A172 (cell line): ENCODE measurements at regions not wholly inside any gene's neighbourhood (a gene's known extent, or its start where the extent isn't known, plus 50 kb on each side); places are given as distances from the start of the nearest gene placed in this dataset.
A peak's percentile ranks its signal among the peaks of the same experiment; 100 is the strongest.

Source experiments
- DNase-seq: peaks from one replicate; pipeline ENCODE4 v3.0.0-alpha.2; 2015; ENCODE audit warnings: low spot score

DNA sequence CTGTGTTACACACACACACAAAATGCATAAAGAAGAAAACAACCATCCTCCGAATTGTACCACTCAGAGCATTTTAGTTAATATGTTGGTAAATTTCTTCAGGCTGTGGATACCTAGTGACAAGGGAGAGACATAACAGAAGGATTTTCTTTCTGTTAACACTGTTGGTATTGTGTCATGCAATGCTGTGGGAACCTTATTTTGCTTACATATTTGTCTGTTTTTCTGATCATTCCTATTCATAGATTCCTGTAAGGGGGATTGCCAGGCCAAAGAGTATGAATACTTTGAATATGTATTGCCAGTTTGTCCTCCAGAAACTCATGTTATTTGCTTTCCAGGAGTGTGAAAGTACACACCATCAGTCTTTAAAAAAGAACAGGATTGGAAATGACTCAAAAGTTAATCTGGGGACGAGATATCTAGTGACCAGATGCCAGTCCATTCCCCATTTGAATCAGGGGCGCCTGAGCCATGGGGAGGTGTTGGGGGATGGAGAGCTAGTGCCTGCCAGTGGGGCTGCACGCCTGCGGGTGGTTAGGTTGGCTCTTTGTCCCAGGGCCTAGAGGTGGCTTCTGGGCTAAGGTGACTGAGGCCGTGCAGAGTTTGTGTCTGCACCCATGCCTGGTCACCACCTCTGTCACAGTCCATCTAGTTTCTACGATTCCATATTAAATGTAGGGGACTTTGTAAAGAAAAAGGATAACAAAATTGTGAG, 142.0 kb downstream of the PTPN20 start:
- DNase-seq, result no peak

DNA sequence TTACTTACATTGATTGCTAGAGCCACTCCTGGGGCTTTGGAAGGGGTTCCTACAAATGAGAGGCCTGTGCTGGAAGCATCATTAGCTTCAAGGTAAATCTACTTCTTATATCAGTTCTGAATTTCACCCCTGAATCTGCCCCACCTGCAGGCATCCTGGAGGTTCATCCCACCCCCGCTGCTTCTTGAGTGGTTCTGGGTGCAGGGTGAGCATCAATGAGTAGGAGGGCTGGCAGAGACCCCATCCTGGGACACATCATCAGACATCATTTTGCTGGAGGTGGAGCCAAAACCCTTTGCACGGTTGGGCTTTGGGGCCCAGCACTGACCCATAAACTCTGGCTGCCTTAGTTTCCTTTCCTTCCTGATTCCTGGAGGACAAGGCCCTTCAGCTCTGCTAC, 143.7 kb downstream of the PTPN20 start:
- no peak for DNase-seq

DNA sequence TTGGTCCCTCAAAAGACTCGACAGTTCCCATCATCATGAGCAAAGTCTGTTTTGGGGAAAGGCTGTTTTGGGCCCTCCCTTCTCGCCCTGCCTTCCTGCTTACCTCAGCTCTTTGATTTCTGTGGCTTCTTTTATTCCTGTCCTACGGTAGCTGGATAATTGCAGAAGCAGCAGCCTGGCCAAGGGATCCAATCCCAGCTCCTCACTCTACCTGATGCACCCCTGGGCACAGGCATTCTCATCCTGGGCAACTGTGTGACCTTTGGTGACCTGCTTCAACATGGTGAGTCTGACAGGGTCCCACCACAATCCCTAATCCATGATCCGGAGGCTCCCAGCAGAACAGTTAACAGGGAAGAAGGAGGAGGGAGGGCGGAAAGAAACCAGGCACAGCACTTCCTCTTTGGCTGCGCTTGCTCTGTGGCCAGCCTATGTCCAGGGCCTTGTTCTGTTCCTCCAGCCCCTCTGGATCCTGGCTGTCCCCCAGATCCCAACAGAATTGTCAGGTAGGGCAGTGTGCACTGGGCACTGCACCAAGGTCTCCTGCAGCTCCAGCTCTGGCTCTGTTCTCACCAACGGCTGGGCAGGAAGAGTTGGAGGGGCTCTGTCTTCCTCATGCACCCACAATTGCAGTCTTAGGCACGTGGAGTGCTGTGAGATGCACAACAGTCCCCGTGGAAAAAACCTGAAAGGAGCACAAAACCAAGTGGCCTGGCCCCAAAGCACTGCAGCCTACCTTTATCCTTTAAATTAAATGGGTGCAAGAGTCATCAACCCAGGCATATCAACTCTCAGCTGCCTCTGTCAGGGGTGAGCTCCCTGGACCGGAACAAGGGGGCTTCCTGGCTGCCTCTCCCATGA, 144.4 kb downstream of the PTPN20 start:
- no peak for DNase-seq

DNA sequence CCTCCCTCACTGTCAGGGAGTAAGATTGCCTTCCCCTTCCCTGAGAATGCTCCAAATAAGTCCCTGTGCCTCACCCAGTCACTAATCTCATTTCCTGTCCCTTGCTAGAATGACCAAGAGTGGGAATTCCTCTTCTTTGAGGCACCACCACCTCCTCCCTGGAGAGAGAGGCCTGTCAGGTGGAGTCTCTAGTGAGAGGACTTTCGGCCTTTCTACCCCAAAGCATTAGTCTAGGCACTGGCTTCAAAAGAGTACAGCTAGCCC, 145.0 kb downstream of the PTPN20 start:
- no peak for DNase-seq

DNA sequence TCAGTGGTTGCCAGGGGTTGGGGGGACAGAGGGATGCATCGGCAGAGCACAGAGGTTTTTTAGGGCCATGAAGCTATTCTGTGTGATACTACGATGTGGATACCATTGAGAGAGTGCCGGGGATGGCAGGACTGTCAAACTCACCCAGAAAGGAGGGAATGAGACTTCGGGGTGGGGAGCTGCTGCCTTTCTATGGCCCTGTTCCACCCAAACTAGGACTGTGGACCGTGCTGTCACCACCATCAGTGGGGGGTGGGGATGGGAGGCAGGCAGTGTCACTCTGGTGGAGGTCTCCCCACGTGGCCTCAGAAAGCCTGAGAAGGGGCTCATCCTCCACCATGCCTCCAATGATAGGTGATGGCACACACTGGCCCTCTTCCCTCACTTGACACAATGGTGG, 146.2 kb downstream of the PTPN20 start:
- DNase-seq, result no peak

DNA sequence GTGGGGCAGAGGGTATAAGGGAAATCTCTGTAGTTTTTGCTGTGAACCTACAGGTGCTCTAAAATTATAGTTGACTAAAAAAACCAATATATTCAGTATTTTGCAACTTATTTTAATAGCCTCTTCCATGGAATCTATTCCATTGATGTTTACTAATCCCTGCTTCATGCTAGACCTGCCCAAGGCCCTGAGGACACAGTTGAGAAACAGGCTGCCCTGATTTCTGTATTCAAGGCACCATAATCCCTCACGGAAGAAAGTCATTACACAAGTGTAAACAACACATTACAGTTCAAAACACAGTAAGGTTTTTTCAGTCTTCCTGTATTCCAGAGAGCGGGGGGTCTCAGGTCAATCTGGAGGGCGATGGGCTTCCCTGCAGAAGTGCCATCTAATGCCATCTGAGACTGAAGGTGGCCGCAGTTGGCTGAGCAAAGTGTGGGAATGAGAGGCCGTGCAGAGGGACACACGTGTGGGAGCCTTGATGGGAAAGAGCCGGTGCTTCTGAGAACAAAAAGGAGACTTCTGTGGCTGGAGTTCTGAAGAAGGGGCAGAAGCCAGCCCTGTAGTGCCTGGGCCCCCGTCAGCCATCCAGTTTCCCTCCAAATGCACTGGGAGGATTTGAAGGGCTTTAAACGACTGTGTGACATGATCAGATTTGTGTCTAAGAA, 146.9 kb downstream of the PTPN20 start:
- DNase-seq, result no peak

DNA sequence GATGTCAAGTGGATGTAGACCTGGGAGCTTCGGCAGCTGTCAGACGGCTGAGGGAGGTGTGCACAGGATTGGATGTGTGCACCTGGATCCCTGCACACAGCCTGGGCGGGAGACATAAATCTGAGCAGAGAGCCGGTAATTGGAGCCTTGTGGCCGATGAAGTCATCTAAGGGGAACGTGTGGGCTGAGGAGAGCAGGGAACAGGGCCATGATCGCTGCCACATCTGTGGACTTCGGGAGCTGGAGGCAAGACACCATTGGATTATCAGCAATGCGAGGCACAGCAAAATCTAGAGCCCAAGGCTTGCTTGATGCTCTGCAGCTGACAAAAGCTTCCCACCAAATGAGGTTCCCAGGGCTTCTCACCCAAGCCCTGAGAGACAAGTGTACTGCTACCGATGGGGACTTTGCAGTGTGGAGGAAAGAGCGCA, 147.7 kb downstream of the PTPN20 start:
- DNase-seq, result peak; percentile 40

DNA sequence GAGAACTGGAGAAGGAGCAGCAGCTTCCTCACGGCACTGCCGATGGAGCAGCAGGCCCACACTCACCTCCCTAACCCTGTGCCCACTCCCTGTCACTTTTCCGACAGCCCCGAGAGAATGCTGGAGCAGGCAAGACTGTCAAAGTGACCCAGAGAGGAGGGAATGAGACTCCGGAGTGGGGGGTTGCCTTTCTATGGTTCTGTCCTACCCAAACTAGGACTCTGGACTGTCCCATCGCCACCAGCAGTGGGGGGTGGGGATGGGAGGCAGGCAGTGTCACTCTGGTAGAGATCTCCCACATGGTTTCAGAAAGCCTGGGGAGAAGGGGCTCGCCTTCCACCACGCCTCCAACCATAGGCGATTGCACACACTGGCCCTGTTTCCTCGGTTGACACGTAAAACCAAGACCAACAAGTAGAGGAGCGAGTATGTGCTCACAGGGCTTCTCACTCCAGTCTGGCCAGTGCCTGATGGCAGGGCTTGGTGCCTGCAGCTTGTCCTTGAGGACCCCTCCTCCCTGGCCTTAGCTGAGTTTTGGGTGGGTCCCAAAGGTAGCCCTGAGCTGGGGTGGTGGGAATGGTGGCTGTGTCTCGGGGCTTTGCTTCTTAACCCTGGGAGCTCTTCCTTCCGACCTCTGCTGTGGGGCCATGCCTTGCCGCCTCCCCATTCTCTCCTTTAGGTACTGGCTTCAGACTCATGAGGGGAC, 148.5 kb downstream of the PTPN20 start:
- no peak for DNase-seq

DNA sequence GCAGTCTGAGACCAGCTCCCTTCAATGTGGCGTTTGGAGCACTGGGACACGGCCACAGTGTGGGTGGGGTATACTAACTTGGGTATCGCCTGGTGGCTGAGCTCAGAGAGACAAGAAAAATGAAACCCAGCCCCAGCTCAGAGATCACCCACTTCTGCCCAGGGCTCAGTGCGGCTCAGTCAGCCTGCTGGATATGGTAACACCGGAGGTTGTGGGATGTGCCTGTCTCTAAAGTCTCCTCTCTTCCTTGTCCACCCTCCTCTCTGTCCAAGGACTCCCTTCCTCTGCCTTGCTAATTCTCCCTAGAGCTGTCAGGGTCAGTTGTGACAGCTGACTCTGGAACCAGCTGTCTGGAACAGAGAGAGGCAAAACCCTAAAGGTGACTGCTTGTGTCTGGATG, 149.1 kb downstream of the PTPN20 start:
- DNase-seq, result no peak

DNA sequence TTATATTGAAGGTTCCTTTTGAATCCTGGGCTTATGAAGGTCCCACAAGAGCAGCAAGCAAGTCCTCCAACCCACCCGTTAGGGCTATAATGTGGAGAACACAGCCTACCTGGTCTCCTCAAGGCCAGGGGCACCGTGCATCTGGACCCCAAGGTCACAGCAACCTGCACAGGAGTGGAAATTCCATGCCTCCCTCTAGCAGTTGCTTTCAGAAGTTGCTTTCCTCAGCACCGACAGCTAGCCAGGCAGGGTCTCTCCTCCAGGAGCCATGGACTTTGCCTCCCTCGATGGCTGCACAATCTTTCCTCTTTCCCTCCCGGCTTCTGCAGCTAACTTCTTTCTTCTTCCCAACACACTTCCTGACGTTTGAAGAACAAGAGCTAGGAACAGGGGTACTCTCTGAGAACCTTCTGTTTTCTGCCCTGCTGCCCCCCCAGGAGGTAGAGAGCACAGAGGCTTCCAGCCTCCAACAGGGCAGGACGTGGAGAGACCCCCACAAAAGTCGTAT, 149.8 kb downstream of the PTPN20 start:
- DNase-seq, result no peak

DNA sequence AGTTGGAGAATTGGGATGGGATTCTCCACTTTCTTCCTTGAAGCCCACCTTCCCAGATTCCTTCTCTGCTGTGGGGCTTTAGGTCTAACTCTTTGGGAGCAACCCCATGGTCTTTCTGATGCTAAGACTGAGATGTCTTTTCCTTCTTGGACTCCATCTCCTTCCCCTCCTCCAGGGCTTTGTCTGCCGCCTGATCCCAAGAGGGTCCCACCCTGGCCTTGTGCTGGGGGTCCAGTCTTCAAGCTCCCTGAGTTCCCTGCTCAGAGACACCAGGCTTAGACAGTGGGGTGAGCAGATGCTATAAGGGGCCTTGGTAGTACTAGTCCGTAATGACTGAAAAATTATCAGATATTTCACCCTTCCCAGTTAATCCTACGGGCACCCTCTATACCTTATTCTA, 150.5 kb downstream of the PTPN20 start:
- no peak for DNase-seq

DNA sequence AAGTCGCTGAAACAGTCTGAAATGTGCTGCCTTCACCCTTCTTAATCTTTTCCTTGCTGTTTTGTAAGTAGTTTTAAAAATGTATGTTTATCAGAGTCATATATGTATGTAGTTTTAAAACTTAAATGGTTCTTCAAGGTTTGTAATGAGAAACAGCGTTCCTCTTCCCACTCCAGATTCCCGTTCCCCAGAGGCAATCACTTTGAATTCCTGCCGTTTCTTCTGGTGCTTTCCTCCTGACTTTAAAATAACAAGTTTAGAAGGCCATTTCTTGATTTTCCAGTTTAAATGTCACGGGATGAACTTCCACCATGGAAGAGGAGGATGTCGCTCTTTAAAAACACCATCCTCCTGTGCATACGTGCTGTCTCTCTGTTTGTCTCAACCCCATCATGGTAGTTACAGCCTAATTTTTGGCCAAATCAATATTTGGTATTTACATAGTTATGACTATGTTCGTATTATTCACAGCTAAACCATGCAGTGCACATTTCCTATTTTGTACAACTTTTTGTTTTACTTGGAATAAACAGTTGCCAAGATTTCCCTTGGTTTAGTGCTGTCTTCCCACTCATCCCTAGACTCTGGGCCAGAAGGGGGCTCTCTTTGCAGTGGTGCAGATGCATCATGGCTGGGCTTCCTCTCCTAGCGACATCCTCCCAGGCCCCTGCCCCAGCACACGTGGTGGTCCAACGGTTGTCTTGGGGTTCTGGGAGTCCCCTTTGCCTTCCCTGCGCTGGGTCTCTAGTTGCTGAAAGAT, 151.4 kb downstream of the PTPN20 start:
- no peak for DNase-seq

DNA sequence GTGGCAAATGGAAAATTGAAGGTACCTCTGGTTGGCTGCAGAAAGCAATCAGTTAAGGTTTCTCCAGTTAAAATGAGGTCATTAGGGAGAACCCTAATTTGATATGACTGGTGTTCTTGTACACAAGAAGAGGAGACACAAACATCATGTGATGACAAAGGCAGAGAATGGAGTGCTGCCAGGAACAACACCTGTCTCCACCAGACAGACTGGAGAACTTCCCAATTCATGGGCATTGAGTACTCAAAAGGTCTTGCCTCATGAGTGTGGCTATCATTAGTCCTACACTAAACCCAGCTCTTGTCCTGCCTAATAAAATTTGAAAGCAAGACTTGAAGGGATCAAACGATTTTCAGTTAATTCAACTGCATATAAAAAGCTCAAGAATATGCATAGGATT, 152.6 kb downstream of the PTPN20 start:
- no peak for DNase-seq

DNA sequence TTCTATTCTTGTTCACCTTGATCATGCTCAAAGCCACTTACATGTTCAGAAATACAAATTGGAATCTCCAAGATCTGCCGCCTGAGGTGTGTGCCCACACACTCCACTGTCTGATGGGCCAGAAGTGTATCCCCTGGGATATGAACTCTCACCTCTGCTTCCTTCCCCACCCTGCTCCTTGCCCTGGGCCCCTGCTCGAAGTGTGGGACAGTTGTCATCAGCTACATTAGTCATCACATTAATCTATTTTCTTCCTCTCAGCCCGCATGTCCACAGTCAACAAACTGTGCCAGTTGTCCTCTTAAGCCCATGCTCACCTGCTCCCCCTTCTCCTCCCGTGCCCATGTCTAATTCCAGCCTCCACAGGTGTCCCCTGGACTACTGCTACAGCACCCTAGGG, 154.7 kb downstream of the PTPN20 start:
- no peak for DNase-seq

DNA sequence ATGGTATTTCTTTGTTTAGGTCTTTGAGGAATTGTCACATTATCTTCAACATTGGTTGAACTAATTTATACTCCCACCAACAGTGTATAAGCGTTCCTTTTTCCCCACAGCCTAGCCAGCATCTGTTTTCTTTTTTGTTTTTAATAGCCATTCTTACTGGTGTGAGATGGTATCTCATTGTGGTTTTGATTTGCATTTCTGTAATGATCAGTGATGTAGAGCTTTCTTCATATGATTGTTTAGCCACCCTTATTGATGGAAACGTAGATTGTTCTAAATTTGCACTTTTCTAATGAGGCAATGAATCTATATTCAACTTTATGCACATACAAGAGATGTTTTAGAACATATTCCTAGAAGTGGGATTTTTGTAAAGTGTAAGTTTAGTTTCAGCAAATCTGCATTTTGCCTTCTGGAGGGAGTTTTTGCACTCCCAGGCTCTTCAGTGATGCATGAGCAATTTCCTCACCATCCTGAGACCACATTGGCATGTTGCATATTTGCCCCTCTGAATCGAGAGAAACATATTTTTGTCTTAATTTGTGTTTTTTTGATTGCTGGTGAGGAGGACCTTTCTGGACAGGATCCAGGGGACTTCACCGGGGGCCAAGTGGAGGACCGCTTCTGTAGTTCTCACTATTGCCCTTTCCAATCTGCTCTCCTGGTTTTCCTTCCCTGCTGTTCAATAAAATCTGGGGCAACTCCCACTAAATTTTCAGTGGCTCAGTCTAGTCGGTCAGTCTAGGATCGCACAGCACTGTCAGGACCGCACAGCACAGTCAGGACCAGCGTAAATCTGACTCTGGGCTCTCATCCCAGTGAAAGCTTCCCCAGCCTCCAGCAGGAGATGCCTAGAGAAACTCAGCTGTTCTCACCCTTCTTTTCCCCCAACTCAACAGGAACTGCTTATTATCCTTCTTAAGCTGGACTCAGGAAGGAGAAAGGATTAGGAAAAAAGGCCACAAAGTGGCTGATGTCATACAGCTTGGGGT, 157.0 kb downstream of the PTPN20 start:
- no peak for DNase-seq

DNA sequence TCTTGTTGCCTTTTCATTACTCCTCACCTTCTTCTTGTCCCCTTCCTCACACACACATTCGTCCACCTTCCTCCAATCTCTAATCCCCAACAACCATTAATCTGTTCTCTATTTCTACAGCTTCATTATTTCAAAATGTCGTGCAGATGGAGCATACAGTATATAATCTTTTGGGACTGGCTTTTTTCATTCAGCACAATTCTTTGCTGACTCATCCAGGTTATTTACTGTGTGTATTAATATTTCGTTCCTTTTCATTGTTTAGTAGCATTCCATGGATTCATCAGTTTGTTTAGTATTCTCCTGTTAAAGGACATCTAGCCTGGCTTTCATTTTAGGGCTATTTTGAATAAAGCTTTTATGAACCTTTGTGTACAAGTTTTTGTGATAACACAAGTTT, 159.3 kb downstream of the PTPN20 start:
- no peak for DNase-seq

DNA sequence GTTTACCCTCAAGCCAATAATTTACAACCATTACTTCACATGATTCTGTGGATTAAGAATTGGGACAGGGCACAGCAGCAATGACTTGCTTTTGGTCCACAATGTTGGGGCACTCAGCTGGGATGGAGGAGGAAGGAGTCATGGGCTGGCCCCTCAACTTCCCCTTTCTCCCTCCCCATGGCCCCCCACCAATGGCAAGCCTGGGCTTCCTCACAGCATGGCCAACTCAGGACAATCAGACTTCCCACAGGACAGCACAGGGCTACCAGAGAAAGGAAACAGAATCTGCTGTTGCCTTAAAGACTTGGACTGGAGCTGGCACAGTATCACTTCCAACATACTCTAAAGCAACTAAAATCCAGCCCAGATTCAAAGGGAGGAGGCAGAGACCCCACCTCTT, 160.7 kb downstream of the PTPN20 start:
- DNase-seq, result no peak

DNA sequence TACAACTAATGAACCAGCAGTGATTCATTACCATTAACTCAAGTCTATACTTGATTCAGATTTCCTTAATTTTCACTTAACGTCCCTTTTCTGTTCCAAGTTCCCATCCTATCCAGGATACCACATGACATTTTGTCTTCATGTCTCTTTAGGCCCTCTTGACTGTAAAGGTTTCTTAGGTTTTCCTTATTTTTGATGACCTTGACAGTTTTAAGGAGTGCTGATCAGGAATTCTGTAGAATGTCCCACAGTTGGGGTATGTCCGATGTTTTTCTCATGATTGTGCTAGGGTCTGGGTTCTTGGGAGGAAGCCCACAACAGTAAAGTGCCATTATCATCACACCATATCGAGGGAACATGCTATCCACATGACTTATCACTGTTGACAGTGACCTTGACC, 162.7 kb downstream of the PTPN20 start:
- DNase-seq, result no peak

DNA sequence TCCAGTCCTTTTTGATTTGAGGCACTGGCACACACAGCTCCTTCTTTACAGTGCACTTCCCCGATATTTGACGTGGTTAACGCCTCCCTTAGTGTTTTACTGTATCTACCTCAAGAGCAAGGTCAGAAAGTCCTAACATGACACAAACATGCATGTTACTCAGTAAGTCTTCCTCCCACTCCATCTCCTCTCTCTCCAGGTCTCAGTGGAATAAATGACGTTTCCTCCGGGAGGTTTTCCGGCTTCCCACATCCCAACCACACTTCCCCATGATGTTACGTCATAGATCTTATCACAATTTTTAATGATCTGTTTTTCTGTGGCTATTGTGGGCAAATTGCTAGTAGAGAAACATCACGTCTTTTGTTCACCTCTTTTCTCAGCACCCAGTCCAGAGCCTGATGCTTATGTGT, 165.7 kb downstream of the PTPN20 start:
- DNase-seq, result peak; percentile 69

DNA sequence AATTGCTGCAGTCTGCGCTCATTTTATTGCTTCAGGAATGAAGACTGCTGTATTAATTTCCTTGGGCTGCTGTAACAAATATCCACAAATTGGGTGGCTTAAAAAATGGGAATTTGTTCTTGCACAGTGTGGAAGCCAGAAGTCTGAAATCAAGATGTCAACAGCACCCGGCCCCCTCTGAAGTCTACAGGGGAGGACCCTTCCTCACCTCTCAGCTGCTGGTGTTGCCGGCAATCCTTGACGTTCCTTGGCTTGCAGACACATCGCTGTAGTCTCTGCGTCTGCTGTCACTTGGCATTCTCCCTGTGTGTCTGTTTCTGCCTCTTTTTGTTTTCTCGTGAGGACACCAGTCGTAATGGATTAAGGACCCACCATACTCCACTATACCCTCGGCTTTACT, 166.2 kb downstream of the PTPN20 start:
- no peak for DNase-seq
